GM12873 (cell line): ENCODE measurements at regions not wholly inside any gene's neighbourhood (a gene's known extent, or its start where the extent isn't known, plus 50 kb on each side); places are given as distances from the start of the nearest gene placed in this dataset.

Experiments
- CTCF ChIP-seq: IDR thresholded peaks from 2 replicates; pipeline ENCODE4 v1.5.1; 2012; ENCODE audit warnings: low read depth, mild to moderate bottlenecking, moderate library complexity, low read length, control low read depth; ENCODE audit not compliant: insufficient read depth; ENCODE audit errors: missing control alignments

GRCh38 chr2:235206399-235206798 lies 254.6 kb downstream of the SH3BP4 start:
- TF ChIP-seq CTCF, result no peak

GRCh38 chr2:235206980-235207579 lies 255.3 kb downstream of the SH3BP4 start:
- TF ChIP-seq CTCF, result no peak

- no peak for TF ChIP-seq CTCF
These were observed 259.2 kb downstream of the SH3BP4 start for GRCh38 chr2:235211056-235211455.

DNA sequence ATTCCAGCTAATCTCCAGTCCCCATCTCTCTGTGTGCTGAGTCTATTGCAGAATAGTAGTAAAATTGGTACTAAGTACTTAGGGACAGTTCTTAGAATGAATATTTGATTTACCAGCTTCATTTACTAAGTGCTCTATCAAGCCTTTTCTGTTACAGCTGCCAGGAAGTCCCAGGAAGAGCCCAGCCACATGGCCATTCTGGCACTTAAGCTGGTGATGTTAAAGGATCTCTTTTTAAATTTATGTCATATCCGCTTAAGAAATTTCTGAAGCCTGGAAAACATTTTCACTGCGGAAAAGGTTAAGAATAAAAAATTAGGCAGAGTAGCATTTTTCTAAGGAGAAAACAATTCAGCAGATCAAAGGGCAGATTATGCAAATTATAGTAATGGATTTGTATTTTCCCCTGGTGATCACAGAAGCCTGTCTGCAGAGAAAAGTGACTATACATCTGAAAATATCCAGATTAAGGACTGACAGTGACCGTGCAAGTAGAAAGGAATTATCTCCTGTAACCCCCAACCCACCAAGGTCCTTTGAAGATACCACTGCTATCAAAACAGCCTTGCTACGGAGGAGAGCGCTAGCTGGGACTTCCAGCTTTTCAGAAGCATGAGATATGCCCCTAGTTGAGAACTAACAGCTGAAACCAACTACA lies 260.8 kb downstream of the SH3BP4 start:
- TF ChIP-seq CTCF, result no peak

- no peak for TF ChIP-seq CTCF
These were observed 263.4 kb downstream of the SH3BP4 start for GRCh38 chr2:235215248-235215647.

DNA sequence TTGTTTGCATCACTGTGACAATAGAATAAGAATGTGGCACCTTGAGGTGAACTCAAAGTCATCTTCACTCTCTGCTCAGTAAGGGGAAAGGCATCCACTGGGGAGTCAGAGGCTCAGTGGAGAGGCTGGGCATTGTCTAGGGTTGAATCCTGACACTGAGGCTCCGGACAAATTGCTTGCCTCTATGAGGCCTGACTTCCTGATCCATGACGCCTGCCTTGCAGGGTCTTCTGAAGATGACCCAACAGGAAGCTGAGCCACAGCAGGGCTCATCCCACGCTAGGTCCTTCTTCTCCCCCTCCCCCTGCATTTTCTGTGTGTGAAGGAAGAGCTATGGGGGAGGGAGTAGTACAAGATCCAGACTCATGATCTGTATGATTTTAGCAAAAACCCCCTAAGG lies 265.1 kb downstream of the SH3BP4 start:
- no peak for TF ChIP-seq CTCF

GRCh38 chr2:235217846-235218245 lies 266.0 kb downstream of the SH3BP4 start:
- no peak for TF ChIP-seq CTCF
